ENCODE measurements at regions not wholly inside any gene's neighbourhood (a gene's known extent, or its start where the extent isn't known, plus 50 kb on each side); places are given as distances from the start of the nearest gene placed in this dataset.

- TF ChIP-seq, protein P1, sequence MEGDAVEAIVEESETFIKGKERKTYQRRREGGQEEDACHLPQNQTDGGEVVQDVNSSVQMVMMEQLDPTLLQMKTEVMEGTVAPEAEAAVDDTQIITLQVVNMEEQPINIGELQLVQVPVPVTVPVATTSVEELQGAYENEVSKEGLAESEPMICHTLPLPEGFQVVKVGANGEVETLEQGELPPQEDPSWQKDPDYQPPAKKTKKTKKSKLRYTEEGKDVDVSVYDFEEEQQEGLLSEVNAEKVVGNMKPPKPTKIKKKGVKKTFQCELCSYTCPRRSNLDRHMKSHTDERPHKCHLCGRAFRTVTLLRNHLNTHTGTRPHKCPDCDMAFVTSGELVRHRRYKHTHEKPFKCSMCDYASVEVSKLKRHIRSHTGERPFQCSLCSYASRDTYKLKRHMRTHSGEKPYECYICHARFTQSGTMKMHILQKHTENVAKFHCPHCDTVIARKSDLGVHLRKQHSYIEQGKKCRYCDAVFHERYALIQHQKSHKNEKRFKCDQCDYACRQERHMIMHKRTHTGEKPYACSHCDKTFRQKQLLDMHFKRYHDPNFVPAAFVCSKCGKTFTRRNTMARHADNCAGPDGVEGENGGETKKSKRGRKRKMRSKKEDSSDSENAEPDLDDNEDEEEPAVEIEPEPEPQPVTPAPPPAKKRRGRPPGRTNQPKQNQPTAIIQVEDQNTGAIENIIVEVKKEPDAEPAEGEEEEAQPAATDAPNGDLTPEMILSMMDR (conservative IDR thresholded peaks at IDR 0.05; ENCODE audit: low read depth, low read length): no peak
- no peak for TF ChIP-seq EZH2 (IDR thresholded peaks at IDR 0.05; ENCODE audit: borderline replicate concordance, low read depth, low read length, poor library complexity, severe bottlenecking)
- Histone ChIP-seq H3K27me3 (replicated peaks; ENCODE audit: insufficient read depth, low read depth, low read length, poor library complexity) (no peaks in the 10 kb centered on the region), H3K36me3 (ENCODE audit: insufficient read depth, low read length, poor library complexity, severe bottlenecking) (no peaks in the 10 kb centered on the region), H3K4me1 (ENCODE audit: insufficient read depth, low read length, poor library complexity, severe bottlenecking) (peaks cover 9% of the 10 kb centered on the region), H3K27ac (ENCODE audit: low read depth, low read length, poor library complexity, severe bottlenecking) (no peak overlapping the region), H3K4me3 (ENCODE audit: low read depth, low read length, poor library complexity, severe bottlenecking) (no peak overlapping the region), H3K9me3 (ENCODE audit: low read depth, low read length, poor library complexity, severe bottlenecking) (no peaks in the 10 kb centered on the region)
- CTCF ChIA-PET: no interaction called here
- no peak for DNase-seq (ENCODE audit: low spot score)
- POLR2A ChIA-PET (ENCODE audit: low non-redundant PET): no interaction called here
- no TSS peak for BruUV-seq (replicated peaks)
- intact Hi-C loops (cut with micrococcal nuclease; ENCODE audit: unreplicated experiment): no loop called here
Observed at GRCh38 chr7:140996-141395, 51.4 kb upstream of the FAM20C start.

DNA sequence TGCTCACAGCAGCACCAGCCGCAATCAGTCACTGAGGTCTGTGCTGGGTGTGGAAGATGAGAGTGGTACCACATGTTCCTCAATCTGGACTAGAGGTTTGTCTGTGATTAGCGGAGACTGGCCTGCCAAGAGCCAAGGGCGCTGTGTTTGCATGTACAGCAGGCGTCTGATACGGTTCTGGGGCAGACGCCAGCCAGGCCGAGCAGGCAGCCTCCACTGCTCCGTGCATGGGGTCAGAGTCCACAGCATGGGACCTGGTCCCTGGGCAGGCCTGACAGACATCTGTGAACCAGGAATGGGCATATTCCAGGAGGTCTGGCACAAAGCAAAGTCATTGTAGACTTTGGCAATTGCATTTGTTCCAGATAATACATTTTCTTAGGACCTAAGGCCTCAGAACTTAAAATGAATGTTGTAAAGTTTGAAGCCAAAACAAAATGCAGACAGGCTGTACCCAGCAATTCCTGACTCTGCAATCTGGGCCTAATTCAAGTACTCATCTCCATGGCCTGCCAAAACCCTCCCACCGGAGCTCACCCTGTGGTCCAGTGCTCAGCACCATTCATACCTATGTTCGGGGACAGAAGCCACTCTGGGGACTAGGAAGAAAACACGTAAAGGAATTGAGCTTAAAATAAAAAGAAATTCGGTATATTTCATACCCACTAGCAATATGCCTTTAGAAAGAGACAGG is 50.0 kb upstream of the FAM20C start:
- POLR2A ChIA-PET (ENCODE audit: low non-redundant PET): no interaction called here
- intact Hi-C loops (cut with micrococcal nuclease; ENCODE audit: unreplicated experiment): no loop called here
- Histone ChIP-seq H3K9me3 (ENCODE audit: low read depth, low read length, poor library complexity, severe bottlenecking) (no peaks in the 10 kb centered on the region), H3K36me3 (ENCODE audit: insufficient read depth, low read length, poor library complexity, severe bottlenecking) (no peaks in the 10 kb centered on the region), H3K4me1 (ENCODE audit: insufficient read depth, low read length, poor library complexity, severe bottlenecking) (peaks cover 9% of the 10 kb centered on the region), H3K27ac (ENCODE audit: low read depth, low read length, poor library complexity, severe bottlenecking) (no peak overlapping the region), H3K27me3 (replicated peaks; ENCODE audit: insufficient read depth, low read depth, low read length, poor library complexity) (no peaks in the 10 kb centered on the region), H3K4me3 (ENCODE audit: low read depth, low read length, poor library complexity, severe bottlenecking) (no peak overlapping the region)
- CTCF ChIA-PET: no interaction called here
- no TSS peak for BruUV-seq (replicated peaks)
- TF ChIP-seq EZH2 (IDR thresholded peaks at IDR 0.05; ENCODE audit: borderline replicate concordance, low read depth, low read length, poor library complexity, severe bottlenecking): no peak
- TF ChIP-seq, protein P1 (conservative IDR thresholded peaks at IDR 0.05; ENCODE audit: low read depth, low read length): no peak
- DNase-seq (ENCODE audit: low spot score): no peak

Measured in A673 (cell line).